GM13976 (cell line): ENCODE measurements at regions not wholly inside any gene's neighbourhood (a gene's known extent, or its start where the extent isn't known, plus 50 kb on each side); places are given as distances from the start of the nearest gene placed in this dataset.

Experiments
- DNase-seq: peaks from one replicate; pipeline ENCODE4 v3.0.0; 2012; ENCODE audit warnings: low spot score
- CTCF ChIP-seq: IDR thresholded peaks from 2 replicates; pipeline ENCODE4 v1.5.1; 2012; ENCODE audit warnings: borderline replicate concordance, mild to moderate bottlenecking; ENCODE audit not compliant: insufficient read depth; ENCODE audit errors: extremely low read depth, missing control alignments, control extremely low read depth
- in situ Hi-C: fragments of 300-500 bp; cut with MboI; formaldehyde crosslinking; loops from one replicate; pipeline ENCODE4 v1.12.0; 2022; ENCODE audit warnings: low sequenced_read_pairs, mixed read lengths, inconsistent platforms; ENCODE audit not compliant: unreplicated experiment

- no peak for TF ChIP-seq CTCF
- no peak for DNase-seq
- in situ Hi-C loops, result no loop called here
Measured at GRCh38 chr22:49470741-49471503, 356.8 kb downstream of the BRD1 start.

- in situ Hi-C loops, result no loop called here
- no peak for TF ChIP-seq CTCF
- no peak for DNase-seq
Measured at GRCh38 chr22:49469896-49470740, 357.6 kb downstream of the BRD1 start.

- no peak for DNase-seq
- TF ChIP-seq CTCF, result no peak
- in situ Hi-C loops, result no loop called here
Measured at GRCh38 chr22:49468487-49469198, 359.0 kb downstream of the BRD1 start.

GRCh38 chr22:49466878-49467595, 360.6 kb downstream of the BRD1 start:
- in situ Hi-C loops, result no loop called here
- no peak for DNase-seq
- no peak for TF ChIP-seq CTCF

GRCh38 chr22:49464037-49464436, 363.6 kb downstream of the BRD1 start:
- no peak for TF ChIP-seq CTCF
- DNase-seq, result no peak
- in situ Hi-C loops, result no loop called here

- in situ Hi-C loops, result no loop called here
- DNase-seq, result no peak
- no peak for TF ChIP-seq CTCF
Measured at GRCh38 chr22:49462795-49463194, 364.9 kb downstream of the BRD1 start.
